Fibroblast of the aortic adventitia (primary cell): ENCODE measurements at regions not wholly inside any gene's neighbourhood (a gene's known extent, or its start where the extent isn't known, plus 50 kb on each side); places are given as distances from the start of the nearest gene placed in this dataset.

Source experiments
- DNase-seq: peaks from one replicate; pipeline ENCODE4 v3.0.0-alpha.2; 2010; ENCODE audit warnings: low read depth
- H3K4me3 ChIP-seq: 2 replicates; pipeline ENCODE4 v1.5.1; 2011; ENCODE audit warnings: low read depth, mild to moderate bottlenecking, control low read depth, low read length, moderate library complexity
- CTCF ChIP-seq: IDR thresholded peaks from 2 replicates; pipeline ENCODE4 v1.5.1; 2011; ENCODE audit warnings: mild to moderate bottlenecking, low read length, control low read depth, inconsistent platforms; ENCODE audit not compliant: insufficient read depth

- DNase-seq = peak; percentile 29
- no peak overlapping the region for H3K4me3 ChIP-seq
- TF ChIP-seq CTCF = no peak
Measured at GRCh38 chr3:72041511-72041910, 256.6 kb upstream of the PROK2 start.

- no peak overlapping the region for H3K4me3 ChIP-seq
- no peak for DNase-seq
- no peak for TF ChIP-seq CTCF
Measured at GRCh38 chr3:72041076-72041475, 256.1 kb upstream of the PROK2 start.

GRCh38 chr3:72039677-72040076, 254.7 kb upstream of the PROK2 start:
- DNase-seq = no peak
- no peak overlapping the region for H3K4me3 ChIP-seq
- TF ChIP-seq CTCF = no peak

GRCh38 chr3:72036899-72037298, 252.0 kb upstream of the PROK2 start:
- peak; percentile 74 for DNase-seq
- H3K4me3 ChIP-seq = no peak overlapping the region
- no peak for TF ChIP-seq CTCF

- no peak for DNase-seq
- H3K4me3 ChIP-seq = no peak overlapping the region
- no peak for TF ChIP-seq CTCF
Measured at GRCh38 chr3:72035606-72036005, 250.7 kb upstream of the PROK2 start.

- TF ChIP-seq CTCF = no peak
- no peak for DNase-seq
- H3K4me3 ChIP-seq = no peak overlapping the region
Measured at GRCh38 chr3:72034986-72035385, 250.0 kb upstream of the PROK2 start.

- no peak overlapping the region for H3K4me3 ChIP-seq
Measured at GRCh38 chr3:72033666-72034428, 248.9 kb upstream of the PROK2 start.

More at GRCh38 chr3:72033666-72034428, 248.9 kb upstream of the PROK2 start:
- DNase-seq = no peak
- TF ChIP-seq CTCF = no peak
